T47D (cell line): ENCODE measurements at regions not wholly inside any gene's neighbourhood (a gene's known extent, or its start where the extent isn't known, plus 50 kb on each side); places are given as distances from the start of the nearest gene placed in this dataset.

Source experiments
- DNase-seq, 2 experiments: peaks; one replicate each; pipeline versions ENCODE4 v3.0.0 to v3.0.0-alpha.2; 2011 to 2012; ENCODE audit warnings: low read depth in 1 of 2, low spot score in 1 of 2
- JUND ChIP-seq: IDR thresholded peaks from 2 replicates; pipeline ENCODE4 v1.6.1; 2012; ENCODE audit warnings: low read depth
- in situ Hi-C: cut with HindIII; loops from 2 replicates; pipeline ENCODE4 v1.10.0; 2016; ENCODE audit warnings: low sequenced_read_pairs, low pct_unique_long_range_greater_than_20kb

DNA sequence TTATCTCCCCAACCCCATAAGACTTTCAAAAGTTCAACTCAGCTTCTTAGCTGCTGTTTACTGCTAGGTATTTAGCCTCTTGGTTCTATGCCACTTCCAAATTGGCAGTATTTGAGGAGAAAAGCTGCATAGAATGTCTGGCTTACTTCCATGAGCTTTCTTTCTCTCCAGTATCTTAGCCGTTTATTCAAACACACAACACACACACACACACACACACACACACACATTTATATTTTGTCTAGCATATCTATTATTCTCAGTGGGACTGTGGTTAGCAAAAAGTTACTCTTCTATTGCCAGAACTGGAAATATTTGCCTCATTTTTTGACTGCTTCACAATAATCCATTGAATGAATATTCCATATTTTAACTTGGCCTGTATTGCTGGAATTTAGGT, 634.2 kb upstream of the IMPG1 start:
- in situ Hi-C loops = no loop called here
- TF ChIP-seq JUND = no peak
- DNase-seq = no peak

GRCh38 chr6:76706086-76706485, 633.6 kb upstream of the IMPG1 start:
- no peak for DNase-seq
- no peak for TF ChIP-seq JUND
- in situ Hi-C loops = no loop called here

GRCh38 chr6:76703786-76704185, 631.3 kb upstream of the IMPG1 start:
- in situ Hi-C loops = no loop called here
- DNase-seq = no peak
- no peak for TF ChIP-seq JUND

- in situ Hi-C loops = no loop called here
- DNase-seq = no peak
- TF ChIP-seq JUND = no peak
Observed at GRCh38 chr6:76703285-76703684, 630.8 kb upstream of the IMPG1 start.

DNA sequence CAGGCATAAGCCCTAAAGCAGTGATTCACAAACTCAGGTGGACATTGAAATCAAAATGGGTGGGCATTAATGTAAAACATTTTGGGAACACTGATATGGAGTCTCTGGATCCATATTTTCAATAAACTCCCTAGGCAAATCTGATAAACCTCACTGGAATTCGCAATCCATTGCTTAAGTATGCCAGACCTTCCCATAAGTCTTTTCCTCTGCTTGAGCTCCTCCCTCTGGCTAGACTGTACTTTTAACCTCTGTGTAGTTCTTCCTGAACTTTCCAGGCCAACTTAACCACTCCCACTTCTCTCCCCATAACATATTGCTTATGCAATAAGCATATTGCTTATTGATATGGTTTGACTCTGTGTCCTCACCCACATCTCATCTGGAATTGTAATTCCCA, 629.7 kb upstream of the IMPG1 start:
- in situ Hi-C loops = no loop called here
- TF ChIP-seq JUND = no peak
- DNase-seq = peak in 1 of 2 experiments; percentile 38

GRCh38 chr6:76701610-76702009, 629.1 kb upstream of the IMPG1 start:
- TF ChIP-seq JUND = no peak
- peak; percentile 5 to 28 for DNase-seq
- in situ Hi-C loops = no loop called here

DNA sequence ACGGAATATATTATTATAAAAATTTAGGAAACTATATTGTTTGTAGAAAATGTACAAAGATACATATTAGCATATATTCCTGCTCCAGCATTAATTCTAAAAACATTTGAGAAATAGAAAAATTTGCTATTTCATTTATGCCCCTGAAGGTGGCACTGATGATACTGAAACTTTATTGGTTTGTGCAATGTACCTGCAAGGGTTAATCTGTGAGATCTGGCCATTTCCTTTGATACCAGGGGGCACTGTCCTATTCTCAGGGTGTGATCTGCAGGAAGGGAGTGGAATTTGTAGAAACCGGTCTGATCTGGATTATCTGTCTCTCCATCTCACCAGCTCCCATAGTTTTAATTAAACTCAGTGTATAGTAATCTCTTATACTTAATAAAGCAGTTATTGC, 625.1 kb upstream of the IMPG1 start:
- in situ Hi-C loops = no loop called here
- no peak for DNase-seq
- TF ChIP-seq JUND = no peak

- TF ChIP-seq JUND = no peak
- in situ Hi-C loops = no loop called here
- no peak for DNase-seq
Observed at GRCh38 chr6:76694795-76695194, 622.3 kb upstream of the IMPG1 start.

DNA sequence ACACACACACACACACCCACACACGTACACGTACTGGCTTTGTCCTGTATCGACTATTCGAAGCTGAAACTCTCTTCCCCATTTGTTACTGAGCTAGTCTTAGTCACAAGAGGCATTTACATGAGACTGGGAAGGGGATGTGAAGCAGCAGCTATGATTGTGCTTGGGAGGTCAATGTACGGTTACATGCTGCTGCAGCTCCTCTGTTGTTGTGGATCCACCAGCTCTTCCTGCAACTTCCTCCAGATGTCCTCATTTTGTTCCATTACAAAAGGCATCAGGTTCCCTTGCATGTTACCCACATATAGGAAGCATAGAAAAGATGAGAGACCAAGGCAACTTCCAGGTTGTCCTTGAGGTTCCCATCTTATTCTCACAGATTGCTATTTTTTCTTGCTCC, 612.4 kb upstream of the IMPG1 start:
- DNase-seq = peak in 1 of 2 experiments; percentile 41
- no peak for TF ChIP-seq JUND
- in situ Hi-C loops = no loop called here

DNA sequence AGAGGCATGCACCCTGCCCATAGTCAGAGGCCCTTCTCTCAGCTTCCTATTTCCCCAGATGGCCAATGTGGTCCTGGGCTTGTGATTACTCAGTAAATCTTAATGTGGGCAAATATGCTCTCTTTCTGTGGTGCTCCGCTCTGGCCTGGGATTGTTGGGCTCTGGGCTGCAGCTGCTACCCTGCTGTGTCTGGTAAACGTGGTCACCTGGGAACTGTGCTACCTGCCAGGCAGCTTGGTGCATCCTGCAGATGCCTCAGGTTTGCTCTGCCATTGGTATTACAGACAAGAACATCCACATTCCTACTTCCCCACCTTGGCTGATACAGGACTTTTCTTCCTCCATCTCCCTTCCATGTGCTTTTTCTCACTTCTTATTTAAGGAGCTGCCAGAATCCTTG, 611.5 kb upstream of the IMPG1 start:
- in situ Hi-C loops = no loop called here
- TF ChIP-seq JUND = no peak
- DNase-seq = no peak

- no peak for TF ChIP-seq JUND
- DNase-seq = peak in 1 of 2 experiments; percentile 22
- in situ Hi-C loops = no loop called here
Observed at GRCh38 chr6:76682842-76683241, 610.4 kb upstream of the IMPG1 start.

DNA sequence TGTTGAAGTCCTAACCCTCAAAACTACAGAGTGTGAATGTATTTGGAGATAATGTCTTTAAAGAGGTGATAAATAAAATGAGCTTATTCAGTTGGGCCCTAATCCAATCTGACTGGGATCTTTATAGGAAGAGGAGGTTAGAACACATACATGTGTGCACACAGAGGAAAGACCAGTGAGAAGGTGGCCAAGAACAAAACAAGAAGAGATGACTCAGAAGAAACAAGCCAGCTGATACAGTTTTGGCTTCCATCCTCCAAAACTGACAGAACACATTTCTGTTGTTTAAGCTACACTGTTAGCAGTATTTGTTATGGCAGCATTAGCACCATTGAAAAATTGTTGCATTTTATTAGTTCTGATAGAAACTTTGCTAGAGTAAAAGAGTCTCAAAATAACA, 609.3 kb upstream of the IMPG1 start:
- DNase-seq = no peak
- in situ Hi-C loops = no loop called here
- TF ChIP-seq JUND = no peak

GRCh38 chr6:76677017-76677416, 604.6 kb upstream of the IMPG1 start:
- in situ Hi-C loops = no loop called here
- no peak for TF ChIP-seq JUND
- DNase-seq = no peak

DNA sequence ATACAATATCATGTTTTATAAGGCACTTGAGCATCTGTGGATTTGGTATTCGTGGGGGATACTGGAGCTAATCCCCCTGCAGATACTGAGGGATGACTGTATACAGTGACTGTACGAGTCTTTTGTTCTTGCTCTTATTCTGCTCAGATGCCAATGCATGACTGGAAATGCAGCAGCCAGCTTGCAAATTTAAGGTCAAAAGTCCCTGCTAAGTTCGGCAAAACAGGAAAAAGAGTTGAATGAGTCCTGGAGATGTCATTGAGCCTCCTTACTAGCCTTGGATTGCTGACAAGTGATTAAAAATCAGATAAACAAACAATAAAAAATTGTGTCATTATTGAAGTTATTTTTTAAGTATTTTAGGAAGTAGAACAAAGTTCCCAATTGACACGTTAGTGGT, 599.3 kb upstream of the IMPG1 start:
- no peak for DNase-seq
- TF ChIP-seq JUND = no peak
- in situ Hi-C loops = no loop called here
